Neural cell (in vitro differentiated cells): ENCODE measurements at regions not wholly inside any gene's neighbourhood (a gene's known extent, or its start where the extent isn't known, plus 50 kb on each side); places are given as distances from the start of the nearest gene placed in this dataset.

Experiments
- CTCF ChIP-seq: fragments of 450-650 bp; IDR thresholded peaks from 2 replicates; pipeline ENCODE4 v1.5.1; 2014; ENCODE audit warnings: antibody characterized with exemption, mild to moderate bottlenecking, moderate library complexity; ENCODE audit not compliant: poor library complexity, severe bottlenecking
- EP300 ChIP-seq: fragments of 450-650 bp; conservative IDR thresholded peaks from 2 replicates; pipeline ENCODE4 v1.6.1; 2014; ENCODE audit warnings: antibody characterized with exemption, mild to moderate bottlenecking, moderate library complexity; ENCODE audit not compliant: poor library complexity, severe bottlenecking

DNA sequence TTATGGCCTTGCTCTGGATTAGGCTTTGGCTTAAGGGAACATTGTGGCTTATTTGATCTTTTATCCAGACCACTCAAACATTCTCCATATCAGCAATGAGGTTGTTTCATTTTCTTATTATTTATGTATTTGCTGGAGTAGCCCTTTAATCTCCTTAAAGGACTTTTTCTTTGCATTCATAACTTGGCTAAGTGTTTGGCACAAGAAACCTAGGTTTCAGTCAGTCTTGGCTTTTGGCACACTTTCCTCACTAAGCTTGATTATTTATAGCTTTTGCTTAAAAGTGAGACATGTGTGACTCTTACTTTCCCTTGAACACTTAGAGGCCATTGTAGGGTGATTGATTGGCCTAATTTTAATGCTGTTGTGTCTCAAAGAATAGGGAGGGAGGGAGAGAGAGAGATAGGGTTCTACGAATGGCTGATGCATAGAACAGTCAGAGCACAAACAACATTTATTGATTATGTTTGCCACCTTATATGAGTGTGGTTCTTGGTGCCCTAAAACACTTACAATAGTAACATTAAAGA lies 2265.3 kb upstream of the C9orf72 start:
- TF ChIP-seq CTCF (no peak), EP300 (no peak)
